Astrocyte (in vitro differentiated cells and primary cell): ENCODE measurements at regions not wholly inside any gene's neighbourhood (a gene's known extent, or its start where the extent isn't known, plus 50 kb on each side); places are given as distances from the start of the nearest gene placed in this dataset.
"Not testable (repeated sequence)": the region's sequence is repeated elsewhere in the genome, so short reads cannot be mapped to it uniquely, and the experiment has no call there.

Source experiments
- DNase-seq: peaks from one replicate; pipeline ENCODE4 v3.0.0-alpha.2; 2010; ENCODE audit warnings: low read depth
- FAIRE-seq: peaks from 2 replicates; lab custom pipeline; 2011; peaks lifted over from hg19 to GRCh38; lab: Jason Lieb, UNC
- H2AFZ ChIP-seq: 2 replicates; pipeline ENCODE4 v1.6.0; 2012; ENCODE audit warnings: low read depth, low read length, inconsistent platforms
- H3K27ac ChIP-seq: 2 replicates; pipeline ENCODE4 v1.5.1; 2011; ENCODE audit warnings: low read depth, low read length, inconsistent platforms
- H3K27me3 ChIP-seq: 2 replicates; pipeline ENCODE4 v1.6.0; 2011; ENCODE audit warnings: low read length, inconsistent platforms; ENCODE audit not compliant: insufficient read depth
- H3K36me3 ChIP-seq: 2 replicates; pipeline ENCODE4 v1.5.1; 2011; ENCODE audit warnings: low read length, inconsistent platforms; ENCODE audit not compliant: insufficient read depth
- H3K4me1 ChIP-seq: 2 replicates; pipeline ENCODE4 v1.5.1; 2011; ENCODE audit warnings: low read length, inconsistent platforms; ENCODE audit not compliant: insufficient read depth
- H3K4me2 ChIP-seq: 2 replicates; pipeline ENCODE4 v1.6.0; 2012; ENCODE audit warnings: low read length, inconsistent platforms
- H3K4me3 ChIP-seq: 2 replicates; pipeline ENCODE4 v1.5.1; 2011; ENCODE audit warnings: low read depth, mild to moderate bottlenecking, low read length, inconsistent platforms; ENCODE audit not compliant: insufficient read depth
- H3K79me2 ChIP-seq: 2 replicates; pipeline ENCODE4 v1.6.0; 2012; ENCODE audit warnings: mild to moderate bottlenecking, low read length, inconsistent platforms; ENCODE audit not compliant: insufficient read depth
- H3K9ac ChIP-seq: 2 replicates; pipeline ENCODE4 v1.6.0; 2012; ENCODE audit warnings: mild to moderate bottlenecking, low read length, inconsistent platforms
- H3K9me3 ChIP-seq: 2 replicates; pipeline ENCODE4 v1.5.1; 2012; ENCODE audit warnings: low read depth, mild to moderate bottlenecking, low read length, inconsistent platforms; ENCODE audit not compliant: insufficient read depth
- H4K20me1 ChIP-seq: 2 replicates; pipeline ENCODE4 v1.6.0; 2012; ENCODE audit warnings: low read length, inconsistent platforms; ENCODE audit not compliant: insufficient read depth
- H3K27ac Mint-ChIP-seq: one replicate; pipeline ENCODE4 v1.8.0; 2021; ENCODE audit warnings: mild to moderate bottlenecking, mixed read lengths; ENCODE audit not compliant: unreplicated experiment
- H3K27me3 Mint-ChIP-seq: one replicate; pipeline ENCODE4 v1.8.0; 2021; ENCODE audit warnings: low read depth, mixed read lengths; ENCODE audit not compliant: unreplicated experiment
- H3K36me3 Mint-ChIP-seq: one replicate; pipeline ENCODE4 v1.8.0; 2021; ENCODE audit warnings: low read depth, mixed read lengths; ENCODE audit not compliant: unreplicated experiment
- H3K4me1 Mint-ChIP-seq: one replicate; pipeline ENCODE4 v1.8.0; 2021; ENCODE audit warnings: low read depth, mixed read lengths; ENCODE audit not compliant: unreplicated experiment
- H3K4me3 Mint-ChIP-seq: one replicate; pipeline ENCODE4 v1.8.0; 2021; ENCODE audit warnings: mild to moderate bottlenecking, moderate library complexity, mixed read lengths; ENCODE audit not compliant: unreplicated experiment
- H3K9me3 Mint-ChIP-seq: one replicate; pipeline ENCODE4 v1.8.0; 2021; ENCODE audit warnings: mild to moderate bottlenecking, mixed read lengths; ENCODE audit not compliant: unreplicated experiment
- CTCF ChIP-seq: IDR thresholded peaks from 2 replicates; pipeline ENCODE4 v1.5.1; 2011; ENCODE audit warnings: low read depth, mild to moderate bottlenecking, inconsistent platforms, low read length, moderate library complexity; ENCODE audit not compliant: insufficient read depth
- EZH2 ChIP-seq: IDR thresholded peaks from 2 replicates; pipeline ENCODE4 v1.6.1; 2012; ENCODE audit warnings: mild to moderate bottlenecking, low read length, inconsistent platforms; ENCODE audit not compliant: insufficient read depth

DNA sequence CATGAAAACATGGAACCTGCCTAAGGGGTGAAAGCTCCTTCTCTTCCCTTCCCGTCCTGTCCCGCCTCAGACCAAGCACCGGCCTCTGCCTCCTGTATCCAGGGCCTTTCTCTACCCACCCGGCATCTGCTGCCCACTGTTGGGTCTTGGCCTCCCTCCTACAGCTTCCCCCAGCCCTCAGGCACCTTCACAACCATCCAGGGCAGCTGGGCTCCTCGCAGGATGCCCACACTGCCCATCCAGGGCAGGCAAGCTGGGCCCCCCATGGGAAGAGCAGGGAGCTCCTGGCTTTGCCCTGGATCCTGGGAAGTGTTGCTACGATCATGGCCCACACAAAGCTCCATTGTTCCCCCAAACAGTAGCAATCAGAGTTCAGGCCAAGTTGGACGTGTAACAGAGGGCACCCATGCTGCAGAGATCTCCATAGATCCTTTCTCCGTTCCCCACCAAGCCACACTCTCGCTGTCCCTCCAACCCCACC, 206.6 kb downstream of the NDUFA10 start:
- H2AFZ ChIP-seq: no peak overlapping the region
- no peak for DNase-seq
- H3K27me3 ChIP-seq: no peaks in the 10 kb centered on the region
- no peaks in the 10 kb centered on the region for H3K36me3 ChIP-seq
- no peak overlapping the region for H3K4me3 Mint-ChIP-seq
- no peaks in the 10 kb centered on the region for H3K9me3 ChIP-seq
- FAIRE-seq: no peak
- peaks cover 2% of the 10 kb centered on the region for H3K9me3 Mint-ChIP-seq
- H3K9ac ChIP-seq: no peak overlapping the region
- H3K4me3 ChIP-seq: no peak overlapping the region
- no peaks in the 10 kb centered on the region for H3K4me1 ChIP-seq
- H3K4me2 ChIP-seq: no peak overlapping the region
- peaks cover 41% of the 10 kb centered on the region for H3K27me3 Mint-ChIP-seq
- TF ChIP-seq EZH2: no peak
- no peaks in the 10 kb centered on the region for H4K20me1 ChIP-seq
- H3K27ac Mint-ChIP-seq: no peak overlapping the region
- H3K79me2 ChIP-seq: no peaks in the 10 kb centered on the region
- H3K36me3 Mint-ChIP-seq: no peaks in the 10 kb centered on the region
- H3K4me1 Mint-ChIP-seq: no peaks in the 10 kb centered on the region
- H3K27ac ChIP-seq: no peak overlapping the region

DNA sequence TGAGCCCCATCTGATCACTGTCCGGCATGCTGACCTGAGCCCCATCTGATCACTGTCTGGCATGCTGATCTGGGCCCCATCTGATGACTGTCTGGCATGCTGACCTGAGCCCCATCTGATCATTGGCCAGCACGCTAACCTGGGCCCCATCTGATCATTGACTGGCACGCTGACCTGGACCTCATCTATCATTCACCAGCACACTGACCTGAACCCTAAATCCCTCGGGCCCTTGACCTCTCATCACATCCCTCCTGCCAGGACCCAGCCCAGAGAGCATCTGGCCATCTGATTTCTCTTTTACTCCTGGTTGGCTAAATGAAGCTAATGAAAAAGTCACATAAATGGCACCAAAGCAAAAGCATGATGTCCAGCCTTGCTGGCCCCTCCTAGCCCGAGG, 207.1 kb downstream of the NDUFA10 start:
- Mint-ChIP-seq H3K4me3 (no peak overlapping the region), H3K9me3 (peaks cover 2% of the 10 kb centered on the region), H3K27ac (no peak overlapping the region), H3K4me1 (no peaks in the 10 kb centered on the region), H3K27me3 (peaks cover 41% of the 10 kb centered on the region), H3K36me3 (no peaks in the 10 kb centered on the region)
- no peaks in the 10 kb centered on the region for H4K20me1 ChIP-seq
- no peaks in the 10 kb centered on the region for H3K9me3 ChIP-seq
- no peaks in the 10 kb centered on the region for H3K27me3 ChIP-seq
- no peak for FAIRE-seq
- no peak for DNase-seq
- no peaks in the 10 kb centered on the region for H3K79me2 ChIP-seq
- no peak overlapping the region for H3K9ac ChIP-seq
- TF ChIP-seq EZH2 (no peak), CTCF (no peak)
- H2AFZ ChIP-seq: no peak overlapping the region
- no peak overlapping the region for H3K4me2 ChIP-seq
- H3K36me3 ChIP-seq: no peaks in the 10 kb centered on the region
- no peaks in the 10 kb centered on the region for H3K4me1 ChIP-seq
- H3K27ac ChIP-seq: no peak overlapping the region
- no peak overlapping the region for H3K4me3 ChIP-seq

DNA sequence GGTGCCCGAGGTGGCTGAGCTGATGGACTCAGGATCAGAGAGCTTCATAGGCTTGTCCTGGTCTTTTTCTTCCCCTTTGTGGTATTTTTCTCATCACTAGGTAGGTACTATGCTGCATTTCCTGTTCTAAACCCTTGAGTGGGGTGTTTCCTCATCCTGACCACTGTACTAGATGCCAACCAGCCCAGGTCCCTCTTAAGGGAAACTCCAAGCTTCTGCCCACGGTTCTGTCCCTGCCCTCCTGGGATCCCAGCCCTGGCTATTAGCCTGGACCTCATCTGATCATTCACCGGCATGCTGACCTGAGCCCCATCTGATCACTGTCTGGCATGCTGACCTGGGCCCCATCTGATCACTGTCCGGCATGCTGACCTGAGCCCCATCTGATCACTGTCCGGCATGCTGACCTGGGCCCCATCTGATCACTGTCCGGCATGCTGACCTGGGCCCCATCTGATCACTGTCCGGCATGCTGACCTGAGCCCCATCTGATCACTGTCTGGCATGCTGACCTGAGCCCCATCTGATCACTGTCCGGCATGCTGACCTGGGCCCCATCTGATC, 207.6 kb downstream of the NDUFA10 start:
- H3K36me3 ChIP-seq, H3K27ac Mint-ChIP-seq, FAIRE-seq, H3K4me1 Mint-ChIP-seq, H3K27ac ChIP-seq, H3K9me3 ChIP-seq, H4K20me1 ChIP-seq, H3K4me3 Mint-ChIP-seq, H2AFZ ChIP-seq, H3K36me3 Mint-ChIP-seq, H3K79me2 ChIP-seq, H3K27me3 ChIP-seq, H3K4me1 ChIP-seq, DNase-seq, H3K9ac ChIP-seq, H3K4me3 ChIP-seq, H3K4me2 ChIP-seq, H3K9me3 Mint-ChIP-seq: not testable (repeated sequence)
- peaks cover 37% of the 10 kb centered on the region for H3K27me3 Mint-ChIP-seq
